ENCODE measurements at regions not wholly inside any gene's neighbourhood (a gene's known extent, or its start where the extent isn't known, plus 50 kb on each side); places are given as distances from the start of the nearest gene placed in this dataset.
"Not testable (repeated sequence)": the region's sequence is repeated elsewhere in the genome, so short reads cannot be mapped to it uniquely, and the experiment has no call there.

- Histone ChIP-seq H3K4me1 (peaks cover 0 to 9% (median 0%) of the 10 kb centered on the region in 4 donors), H3K36me3 (no peaks in the 10 kb centered on the region), H3K27me3 (no peaks in the 10 kb centered on the region), H3K4me3 (no peak overlapping the region), H3K27ac (no peak overlapping the region), H3K9me3 (no peaks in the 10 kb centered on the region)
- TF ChIP-seq EP300 (IDR thresholded peaks at IDR 0.05) (no peak), POLR2A (IDR thresholded peaks at IDR 0.05) (no peak)
- DNase-seq: no peak
- 50 to 74% (median 70%) methylated on average over 1 of the region's 1 CpG for WGBS, 5 donors
- intact Hi-C loops (cut with DNase I; ENCODE audit: low total_unique reads): no loop called here
Observed at GRCh38 chr12:59320112-59320511, 275.7 kb upstream of the SLC16A7 start.

- no peak for TF ChIP-seq POLR2AphosphoS5 (IDR thresholded peaks at IDR 0.05)
- TF ChIP-seq POLR2A (IDR thresholded peaks at IDR 0.05): no peak
- TF ChIP-seq CTCF (IDR thresholded peaks at IDR 0.05): no peak
- TF ChIP-seq EP300 (IDR thresholded peaks at IDR 0.05): no peak
- no peak for DNase-seq
- Histone ChIP-seq H3K4me1 (peaks cover 0 to 9% (median 0%) of the 10 kb centered on the region in 4 donors), H3K36me3 (no peaks in the 10 kb centered on the region), H3K27me3 (no peaks in the 10 kb centered on the region), H3K4me3 (no peak overlapping the region), H3K9me3 (no peaks in the 10 kb centered on the region), H3K27ac (no peak overlapping the region)
- intact Hi-C loops (cut with DNase I; ENCODE audit: low total_unique reads): no loop called here
- 93 to 100% (median 96%) methylated on average over 2 of the region's 2 CpGs for WGBS, 5 donors
Observed at GRCh38 chr12:59318940-59319339, 276.9 kb upstream of the SLC16A7 start.

- H3K27ac ChIP-seq: no peak overlapping the region
- no peak for TF ChIP-seq POLR2A (IDR thresholded peaks at IDR 0.05)
- TF ChIP-seq CTCF (IDR thresholded peaks at IDR 0.05): no peak
- TF ChIP-seq POLR2AphosphoS5 (IDR thresholded peaks at IDR 0.05): no peak
- 86 to 93% (median 92%) methylated on average over 6 of the region's 6 CpGs for WGBS, 5 donors
- no peak overlapping the region for H3K4me3 ChIP-seq
- H3K36me3 ChIP-seq: no peaks in the 10 kb centered on the region
- intact Hi-C loops (cut with DNase I; ENCODE audit: low total_unique reads): no loop called here
- H3K9me3 ChIP-seq: peaks cover 0 to 4% (median 0%) of the 10 kb centered on the region in 4 donors
- H3K4me1 ChIP-seq: peaks cover 0 to 7% (median 0%) of the 10 kb centered on the region in 4 donors
- no peak for DNase-seq
- H3K27me3 ChIP-seq: no peaks in the 10 kb centered on the region
Observed at GRCh38 chr12:59317598-59317997, 278.2 kb upstream of the SLC16A7 start.

GRCh38 chr12:59316938-59317337 lies 278.9 kb upstream of the SLC16A7 start:
- no peak overlapping the region for H3K27ac ChIP-seq
- H3K4me3 ChIP-seq: no peak overlapping the region
- TF ChIP-seq POLR2AphosphoS5 (IDR thresholded peaks at IDR 0.05) (no peak), CTCF (IDR thresholded peaks at IDR 0.05) (no peak), POLR2A (IDR thresholded peaks at IDR 0.05) (no peak), EP300 (IDR thresholded peaks at IDR 0.05) (no peak)
- no peaks in the 10 kb centered on the region for H3K36me3 ChIP-seq
- no peaks in the 10 kb centered on the region for H3K27me3 ChIP-seq
- peaks cover 0 to 8% (median 0%) of the 10 kb centered on the region in 4 donors for H3K9me3 ChIP-seq
- intact Hi-C loops (cut with DNase I; ENCODE audit: low total_unique reads): no loop called here
- DNase-seq: no peak
- peaks cover 0 to under 1% (median 0%) of the 10 kb centered on the region in 4 donors for H3K4me1 ChIP-seq
- 66 to 97% (median 77%) methylated on average over 3 of the region's 3 CpGs for WGBS, 5 donors

GRCh38 chr12:59316354-59316753 lies 279.5 kb upstream of the SLC16A7 start:
- H3K36me3 ChIP-seq; H3K4me3 ChIP-seq; intact Hi-C loops (cut with DNase I; ENCODE audit: low total_unique reads); H3K27ac ChIP-seq; H3K4me1 ChIP-seq; H3K27me3 ChIP-seq; DNase-seq: not testable (repeated sequence)
- 93 to 97% (median 96%) methylated on average over 13 of the region's 13 CpGs for WGBS, 5 donors
- H3K9me3 ChIP-seq: peaks cover 0 to 13% (median 2%) of the 10 kb centered on the region in 4 donors

Measured in stomach (tissue), 8 donors.